Forelimb muscle (tissue), 1 donor: ENCODE measurements at regions not wholly inside any gene's neighbourhood (a gene's known extent, or its start where the extent isn't known, plus 50 kb on each side); places are given as distances from the start of the nearest gene placed in this dataset.

Experiments used
- DNase-seq: peaks from one replicate; pipeline ENCODE4 v3.0.0-alpha.2; 2013; ENCODE audit warnings: low read depth

- no peak for DNase-seq
Measured at GRCh38 chr18:38358805-38359657, 793.4 kb upstream of the CELF4 start.

DNA sequence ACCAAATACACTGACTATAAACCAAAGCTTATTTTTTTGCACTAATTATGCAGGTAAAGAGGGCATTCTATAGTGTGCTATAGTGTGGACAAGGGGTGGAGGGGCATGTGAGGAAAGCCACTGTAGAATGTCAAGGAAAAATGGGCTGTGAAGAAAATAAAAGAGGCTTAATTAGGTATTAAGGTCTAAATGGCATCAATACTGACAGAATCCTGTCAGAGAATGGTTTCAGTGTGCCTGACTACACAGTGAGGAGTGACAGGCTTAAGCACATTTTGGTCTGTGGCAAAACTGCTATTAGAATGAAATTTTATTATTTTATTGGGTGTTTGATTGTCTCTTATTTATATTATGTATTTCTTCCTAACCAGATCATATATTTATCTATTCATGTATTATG is 787.6 kb upstream of the CELF4 start:
- no peak for DNase-seq

GRCh38 chr18:38350141-38350540 is 784.5 kb upstream of the CELF4 start:
- no peak for DNase-seq

- DNase-seq: no peak
Measured at GRCh38 chr18:38330573-38330972, 765.0 kb upstream of the CELF4 start.

GRCh38 chr18:38329145-38329544 is 763.5 kb upstream of the CELF4 start:
- DNase-seq: no peak

DNA sequence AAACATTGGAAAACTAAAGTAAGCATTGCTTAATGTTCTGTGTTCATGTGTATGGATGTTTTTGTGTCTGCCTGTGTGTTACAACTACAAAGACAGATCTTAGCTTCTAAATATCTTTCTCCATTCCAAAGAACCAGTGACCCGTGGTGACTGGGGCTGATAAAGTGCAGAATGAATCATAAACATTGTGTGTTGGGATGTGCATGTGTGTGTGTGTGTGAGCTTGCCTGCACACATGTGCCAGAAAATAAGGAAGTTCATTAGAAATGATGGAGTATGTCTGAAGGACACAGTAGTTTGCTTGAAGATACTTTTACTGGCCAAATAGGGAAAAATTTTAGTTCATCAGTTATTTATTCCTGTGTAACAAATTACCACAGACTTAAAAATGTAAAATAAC is 756.6 kb upstream of the CELF4 start:
- no peak for DNase-seq

DNA sequence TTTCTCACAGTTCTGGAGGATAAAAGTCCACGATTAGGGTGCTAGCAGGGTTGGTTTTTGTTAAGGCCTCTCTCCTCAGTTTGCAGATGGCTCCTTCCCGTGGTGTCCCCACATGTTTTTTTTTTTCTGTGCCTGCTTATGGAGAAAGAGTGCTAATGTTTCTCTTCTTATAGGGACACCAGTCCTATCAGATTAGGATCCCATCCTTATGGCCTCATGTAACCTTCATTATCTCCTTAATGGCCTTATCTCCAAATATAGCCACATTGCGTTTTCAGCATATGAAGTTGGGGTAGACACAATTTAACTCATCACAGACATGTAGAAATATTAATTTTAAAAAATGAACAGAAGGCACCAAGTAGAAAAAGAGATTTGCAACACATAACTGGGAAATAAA is 755.7 kb upstream of the CELF4 start:
- DNase-seq: no peak

GRCh38 chr18:38318416-38318815 is 752.8 kb upstream of the CELF4 start:
- no peak for DNase-seq

- DNase-seq: no peak
Measured at GRCh38 chr18:38313831-38314230, 748.2 kb upstream of the CELF4 start.

GRCh38 chr18:38312532-38312931 is 746.9 kb upstream of the CELF4 start:
- DNase-seq: no peak

GRCh38 chr18:38310936-38311335 is 745.3 kb upstream of the CELF4 start:
- no peak for DNase-seq

DNA sequence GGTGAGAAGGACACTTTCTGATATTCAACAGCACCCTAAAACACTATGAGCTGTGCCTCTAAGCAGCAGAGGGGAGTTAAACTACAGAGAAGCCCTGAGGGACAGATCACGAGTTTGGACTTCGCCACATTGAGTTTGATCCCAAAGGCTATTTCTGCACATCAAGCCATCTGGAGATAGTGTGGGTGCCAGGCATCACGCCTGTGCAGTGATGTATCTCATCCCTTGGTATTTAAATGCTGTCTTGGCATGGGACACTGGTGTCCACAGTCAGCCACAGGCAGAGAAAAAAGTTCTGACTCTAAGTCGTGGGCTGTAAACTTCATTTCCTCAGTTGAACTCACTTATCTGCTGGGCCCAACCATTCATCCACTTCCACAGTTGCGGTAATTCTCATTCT is 742.3 kb upstream of the CELF4 start:
- DNase-seq: no peak

- no peak for DNase-seq
Measured at GRCh38 chr18:38305961-38306360, 740.4 kb upstream of the CELF4 start.

- DNase-seq: no peak
Measured at GRCh38 chr18:38301621-38302020, 736.0 kb upstream of the CELF4 start.

DNA sequence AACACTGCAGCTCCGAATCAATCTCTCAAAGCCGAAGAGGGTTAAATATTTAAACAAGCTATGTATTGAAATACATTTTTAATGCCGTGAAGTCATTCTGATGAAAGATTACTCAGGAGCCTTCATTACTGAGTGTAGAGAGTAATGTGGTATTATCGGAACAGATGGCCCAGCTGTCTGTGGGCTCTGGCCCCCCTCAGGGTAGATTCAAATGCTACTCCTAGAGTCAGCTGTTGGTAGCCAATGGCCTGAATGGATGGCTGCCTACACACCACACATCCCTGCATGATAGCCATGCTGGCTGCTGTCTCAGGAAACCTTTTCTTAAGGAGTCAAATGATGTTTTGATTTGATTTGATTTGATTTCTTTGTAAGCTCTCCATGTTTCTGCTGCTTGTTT is 732.3 kb upstream of the CELF4 start:
- no peak for DNase-seq

- DNase-seq: no peak
Measured at GRCh38 chr18:38290229-38290628, 724.6 kb upstream of the CELF4 start.

GRCh38 chr18:38284972-38285371 is 719.4 kb upstream of the CELF4 start:
- DNase-seq: no peak

GRCh38 chr18:38263066-38263465 is 697.5 kb upstream of the CELF4 start:
- no peak for DNase-seq

DNA sequence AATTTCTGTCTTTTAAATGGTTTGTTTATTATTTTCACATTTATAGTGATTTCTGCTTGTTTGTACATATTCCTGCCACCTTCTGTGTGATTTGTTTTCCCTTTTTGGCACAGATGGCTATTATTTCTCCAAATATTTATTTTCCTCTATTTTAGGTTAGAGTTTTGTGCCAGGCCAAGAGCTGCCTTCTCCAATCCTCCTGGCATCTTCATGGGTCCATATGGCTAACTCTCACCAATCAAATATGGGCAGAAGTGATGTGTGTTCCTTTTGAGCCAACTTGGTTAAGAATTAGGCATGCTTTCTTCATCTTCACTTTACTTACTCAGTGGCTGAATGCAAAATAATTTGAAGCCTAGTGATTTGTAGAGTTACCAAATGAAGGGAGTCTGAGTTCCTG is 697.1 kb upstream of the CELF4 start:
- no peak for DNase-seq

DNA sequence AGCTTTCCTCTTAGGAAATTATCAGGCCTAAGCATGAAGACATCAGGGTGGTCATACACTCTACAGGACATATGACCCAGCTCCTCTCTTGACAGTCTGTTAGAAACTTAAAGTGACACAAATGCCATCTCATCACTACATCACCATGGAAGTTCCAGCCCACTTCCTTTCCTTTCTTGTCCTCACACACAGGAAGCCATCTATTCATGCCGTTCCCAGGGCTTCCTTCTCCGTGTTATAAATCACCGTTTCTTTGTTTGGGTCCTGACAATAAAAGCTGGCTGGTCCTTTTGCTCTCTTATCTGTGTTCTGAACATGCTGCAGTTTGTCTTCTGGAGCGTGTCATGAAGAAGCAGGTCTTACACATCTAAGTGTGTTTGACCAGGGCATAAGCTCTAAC is 692.1 kb upstream of the CELF4 start:
- DNase-seq: no peak

GRCh38 chr18:38256366-38256765 is 690.8 kb upstream of the CELF4 start:
- no peak for DNase-seq

- no peak for DNase-seq
Measured at GRCh38 chr18:38250971-38251370, 685.4 kb upstream of the CELF4 start.

DNA sequence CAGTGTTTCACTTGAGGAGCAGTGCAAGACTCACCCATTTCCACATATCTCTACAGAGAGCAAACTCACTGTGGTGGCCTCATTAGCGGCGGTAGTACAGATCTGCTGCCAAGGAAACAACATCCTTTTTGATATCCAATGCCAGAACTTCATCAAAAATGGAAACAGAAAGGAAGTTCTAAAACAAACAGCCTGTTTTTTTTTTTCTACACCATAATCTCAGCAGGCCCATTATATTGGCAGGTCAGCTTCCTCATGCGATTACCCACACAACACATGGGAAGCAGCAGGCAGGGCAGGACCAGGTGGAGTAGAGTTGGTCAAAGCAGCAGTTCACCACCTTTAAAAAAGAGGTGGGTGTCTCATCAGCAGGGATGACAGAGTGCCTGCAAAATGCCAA is 678.9 kb upstream of the CELF4 start:
- no peak for DNase-seq

- DNase-seq: no peak
Measured at GRCh38 chr18:38243291-38243690, 677.7 kb upstream of the CELF4 start.
